DMS114 treated with DMSO at 0.1 percent for 48 hours (cell line): ENCODE measurements at regions not wholly inside any gene's neighbourhood (a gene's known extent, or its start where the extent isn't known, plus 50 kb on each side); places are given as distances from the start of the nearest gene placed in this dataset.

Source experiments
- DNase-seq: peaks from one replicate; lab custom pipeline; 2025; ENCODE audit not compliant: unreplicated experiment; lab: John Stamatoyannopoulos, UW

GRCh38 chr10:25661632-25662031 is 272.4 kb upstream of the MYO3A start:
- no peak for DNase-seq

DNA sequence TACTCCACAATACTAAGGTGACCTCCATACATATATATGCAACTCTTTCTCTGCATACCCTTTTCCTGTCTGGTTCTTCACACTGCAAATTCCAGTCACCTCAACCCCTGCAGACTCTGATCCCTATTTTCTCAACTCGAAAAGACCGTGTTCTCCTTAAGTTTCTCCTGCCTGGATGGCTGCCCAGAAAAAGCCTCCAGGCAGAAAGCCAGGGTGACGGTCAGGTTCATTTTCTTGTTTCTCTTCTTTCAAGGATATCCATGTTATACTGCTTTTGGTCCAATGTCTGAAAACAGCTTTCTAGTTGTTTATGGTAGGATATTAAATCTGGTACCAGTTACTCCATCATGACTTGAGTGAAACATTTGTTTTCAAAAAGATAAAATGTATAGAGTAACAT is 267.8 kb upstream of the MYO3A start:
- no peak for DNase-seq

GRCh38 chr10:25675204-25675603 is 258.8 kb upstream of the MYO3A start:
- DNase-seq = no peak

DNA sequence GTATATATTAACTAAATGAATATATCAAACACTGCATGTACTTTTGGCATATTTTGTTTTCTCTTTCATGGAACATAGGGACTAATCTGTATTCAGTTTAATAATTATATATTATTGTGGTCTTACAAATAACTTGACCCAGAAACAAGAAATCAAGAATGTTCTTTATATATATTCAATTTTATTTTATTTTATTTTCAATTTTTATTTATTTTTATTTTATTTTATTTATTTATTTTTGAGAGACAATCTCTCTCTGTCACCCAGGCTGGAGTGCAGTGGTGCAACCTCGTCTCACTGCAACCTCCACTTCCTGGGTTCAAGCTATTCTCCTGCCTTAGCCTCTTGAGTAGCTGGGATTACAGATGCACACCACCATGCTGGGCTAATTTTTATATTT is 258.4 kb upstream of the MYO3A start:
- no peak for DNase-seq

DNA sequence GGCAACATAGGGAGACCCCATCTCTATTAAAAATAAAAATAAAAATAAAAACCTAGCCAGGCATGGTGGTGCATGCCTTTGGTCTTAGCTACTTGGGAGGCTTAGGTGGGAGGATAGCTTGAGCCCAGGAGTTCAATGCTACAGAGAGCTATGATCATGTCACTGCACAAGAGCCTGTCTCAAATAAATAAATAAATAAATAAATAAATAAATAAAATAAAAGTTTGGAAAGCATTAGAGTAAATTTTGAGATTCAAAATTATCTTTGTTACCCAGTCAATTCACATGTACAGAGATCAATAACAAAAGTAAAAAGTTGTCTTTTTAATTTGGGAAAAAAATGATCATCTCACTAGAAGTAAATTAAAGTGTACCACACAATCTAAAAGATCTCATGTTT is 255.8 kb upstream of the MYO3A start:
- DNase-seq = no peak

DNA sequence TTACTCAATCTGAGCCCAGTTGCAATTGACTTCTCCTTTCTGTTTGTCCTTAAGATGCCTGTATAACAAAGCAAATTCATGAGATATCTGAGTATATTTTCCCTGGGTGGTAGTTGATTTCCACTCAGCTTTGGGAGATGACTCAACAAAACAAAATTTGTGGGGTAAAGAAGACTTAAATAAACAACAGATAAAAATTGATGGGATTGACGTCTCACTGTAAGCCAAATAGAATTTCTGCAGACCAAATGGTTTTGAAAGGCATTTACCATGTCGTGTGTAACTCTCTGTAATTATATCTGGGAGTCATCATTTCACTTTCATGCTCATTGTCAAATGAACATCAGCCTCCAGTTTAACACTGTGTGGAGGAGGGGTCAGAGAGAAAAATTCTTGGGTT is 255.4 kb upstream of the MYO3A start:
- DNase-seq = no peak

GRCh38 chr10:25682203-25682851 is 251.7 kb upstream of the MYO3A start:
- DNase-seq = no peak

DNA sequence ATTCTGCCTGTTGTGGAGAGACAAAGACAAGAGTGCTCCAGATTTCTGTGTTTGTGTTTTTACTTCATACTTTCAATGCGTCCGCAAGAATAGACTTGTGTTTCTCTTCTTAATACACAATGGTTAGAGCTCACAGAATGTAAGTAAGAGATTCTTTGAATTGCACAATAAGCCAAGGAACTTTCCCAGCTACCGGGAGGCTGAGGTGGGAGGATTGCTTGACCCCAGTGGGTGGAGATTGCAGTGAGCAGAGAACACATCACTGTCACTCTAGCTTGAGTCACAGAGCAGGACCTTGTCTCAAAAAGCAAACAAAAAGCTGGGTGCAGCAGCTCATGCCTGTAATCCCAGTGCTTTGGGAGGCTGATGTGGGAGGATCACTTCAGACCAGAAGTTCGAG is 250.7 kb upstream of the MYO3A start:
- DNase-seq = no peak

DNA sequence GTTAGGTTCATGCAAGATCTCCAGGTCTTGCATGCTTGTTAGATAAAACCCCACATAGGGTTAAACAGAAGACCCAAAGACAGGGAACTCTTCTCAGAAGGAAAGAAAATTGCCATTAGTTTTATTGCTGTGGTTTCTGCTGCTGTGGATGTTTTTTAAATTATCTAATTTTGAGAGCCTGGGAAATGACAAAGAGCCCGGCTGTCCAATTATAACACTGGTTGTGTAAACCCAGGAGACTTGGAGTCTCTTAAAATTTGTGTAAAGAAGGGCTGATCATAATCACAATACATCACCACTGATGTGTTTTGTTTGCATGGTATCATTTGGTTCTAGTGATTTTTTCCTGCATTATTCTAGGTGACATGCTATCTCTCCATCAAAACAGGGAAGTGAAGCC is 246.5 kb upstream of the MYO3A start:
- no peak for DNase-seq

GRCh38 chr10:25689346-25690100 is 244.5 kb upstream of the MYO3A start:
- no peak for DNase-seq

DNA sequence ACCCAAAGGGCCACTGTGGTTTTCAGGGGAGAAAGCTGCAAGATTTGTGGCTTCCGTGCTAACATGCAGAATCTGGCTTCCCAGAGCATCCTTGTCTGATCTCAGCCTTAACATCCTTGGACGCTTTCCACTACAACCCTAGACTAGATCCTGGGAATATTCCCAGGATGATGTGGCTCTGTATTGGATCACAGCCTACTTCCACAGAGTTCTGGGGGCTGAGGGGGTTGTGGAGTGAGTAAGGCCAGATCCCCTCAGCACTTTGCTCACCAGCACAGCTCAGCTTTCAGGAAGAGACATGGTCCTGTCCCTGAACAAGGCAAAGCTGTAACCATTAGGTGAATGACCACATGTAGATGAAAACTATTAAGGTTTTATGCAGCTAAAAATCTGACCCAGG is 241.3 kb upstream of the MYO3A start:
- no peak for DNase-seq

DNA sequence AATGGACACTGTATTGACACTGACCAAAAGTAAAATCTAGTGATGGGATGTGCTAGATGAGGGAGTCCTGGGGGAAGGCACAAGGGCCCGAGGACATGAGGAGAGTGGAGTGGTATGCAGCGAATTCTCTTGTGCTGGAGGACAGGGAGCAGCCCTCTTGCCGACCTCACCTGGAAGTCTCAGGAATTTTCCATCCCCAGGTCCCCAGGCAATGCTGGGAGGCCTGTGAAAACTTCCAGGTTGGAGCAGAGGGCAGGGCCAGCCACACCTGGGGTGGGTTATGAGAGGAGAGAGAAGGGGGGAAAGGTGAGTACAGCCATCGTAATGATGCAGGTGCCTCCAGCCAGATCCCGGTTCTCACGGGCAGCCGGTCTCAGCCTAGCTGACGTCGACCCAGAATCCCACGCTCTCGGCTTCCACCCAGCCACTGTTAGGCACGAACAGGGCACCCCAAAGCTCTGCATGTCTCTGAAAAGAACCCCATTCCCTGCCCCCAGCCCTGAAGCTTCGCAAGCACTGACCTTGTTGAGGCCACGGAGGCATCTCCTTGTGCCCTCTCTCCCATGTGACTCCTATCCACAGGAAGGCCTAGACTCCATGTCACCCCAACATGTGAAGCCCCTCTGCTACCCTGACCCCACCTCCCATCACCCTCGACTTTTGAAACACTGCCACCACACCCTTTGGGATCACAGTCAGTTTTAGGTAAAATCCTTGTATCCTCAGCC is 239.7 kb upstream of the MYO3A start:
- no peak for DNase-seq

- no peak for DNase-seq
Observed at GRCh38 chr10:25694971-25695370, 239.1 kb upstream of the MYO3A start.

DNA sequence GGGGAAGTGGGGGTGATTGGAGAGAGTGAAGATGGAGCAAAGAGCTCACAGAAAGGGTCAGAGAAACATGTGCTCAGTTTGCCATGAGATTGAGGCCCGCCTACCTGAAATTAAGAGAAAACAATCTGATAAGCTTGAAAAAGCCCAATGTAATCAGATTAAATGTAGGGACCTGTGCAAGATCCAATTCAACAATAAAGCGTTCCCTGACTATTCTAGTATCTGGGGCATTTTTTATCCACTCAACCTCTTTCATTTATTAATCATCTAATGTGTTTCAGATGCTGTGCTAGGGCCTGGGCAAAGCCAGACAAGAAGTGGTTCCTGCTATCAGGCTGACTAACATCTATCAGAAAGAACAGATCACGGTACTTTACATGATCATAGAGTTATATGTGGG is 238.4 kb upstream of the MYO3A start:
- no peak for DNase-seq

- no peak for DNase-seq
Observed at GRCh38 chr10:25696013-25696708, 237.9 kb upstream of the MYO3A start.

DNA sequence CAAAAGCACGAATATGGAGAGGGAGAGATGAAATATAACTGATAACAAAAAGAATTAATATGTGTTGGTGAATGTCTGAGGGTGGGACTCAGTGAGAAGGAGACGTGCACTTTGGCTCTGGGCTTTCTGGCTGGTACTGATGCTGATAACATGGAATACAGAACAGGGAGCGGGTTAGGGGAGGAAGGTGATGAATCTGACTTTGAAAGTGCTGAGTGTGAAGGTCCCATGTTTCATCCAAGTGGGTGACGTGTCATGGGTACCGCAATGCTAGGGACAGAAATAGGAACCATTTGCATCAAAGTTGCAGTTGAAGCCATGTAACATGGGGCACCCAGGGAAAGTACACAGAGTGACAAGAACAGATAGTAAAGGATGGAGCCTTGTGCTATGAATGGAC is 236.6 kb upstream of the MYO3A start:
- no peak for DNase-seq

DNA sequence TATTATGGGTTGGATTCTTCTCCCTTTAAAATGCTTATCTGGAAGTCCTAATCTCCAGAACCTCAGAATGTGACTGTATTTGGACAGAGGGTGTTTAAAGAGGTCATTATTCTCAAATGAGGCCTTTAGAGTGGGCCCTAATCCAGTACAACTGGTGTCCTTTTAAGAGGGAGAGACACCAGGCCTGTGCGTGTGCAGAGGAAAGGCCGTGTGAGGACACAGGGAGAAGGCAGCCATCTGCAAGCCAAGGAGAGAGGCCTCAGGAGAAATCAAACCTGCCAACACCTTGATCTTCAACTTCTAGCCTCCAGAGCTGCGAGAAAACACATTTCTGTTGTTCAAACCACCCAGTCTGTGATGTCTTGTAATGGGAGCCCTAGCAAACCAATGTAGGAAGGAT is 235.4 kb upstream of the MYO3A start:
- DNase-seq = no peak

- no peak for DNase-seq
Observed at GRCh38 chr10:25699631-25700030, 234.4 kb upstream of the MYO3A start.

DNA sequence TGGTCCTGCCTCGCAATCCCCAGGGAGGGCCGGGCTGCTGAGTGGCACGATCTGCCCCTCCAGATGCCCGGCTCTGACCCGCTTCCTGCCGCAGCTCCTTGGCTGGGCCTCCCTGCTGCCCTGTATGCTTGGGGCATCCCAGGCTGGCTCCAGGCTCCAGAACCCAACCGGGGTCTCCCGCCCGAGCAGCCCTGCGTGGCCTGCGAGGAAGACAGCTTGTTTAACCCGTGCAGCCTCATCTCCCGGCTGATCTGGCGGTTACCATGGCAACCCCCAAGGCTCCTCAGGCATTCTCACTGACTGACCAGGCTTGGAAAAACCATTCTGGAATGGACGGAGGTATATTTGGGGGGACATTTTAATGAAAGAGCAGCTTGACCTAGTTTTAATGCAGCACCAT is 232.4 kb upstream of the MYO3A start:
- DNase-seq = no peak

- no peak for DNase-seq
Observed at GRCh38 chr10:25704622-25705021, 229.4 kb upstream of the MYO3A start.

- DNase-seq = no peak
Observed at GRCh38 chr10:25707572-25707971, 226.5 kb upstream of the MYO3A start.
